ENCODE measurements at regions not wholly inside any gene's neighbourhood (a gene's known extent, or its start where the extent isn't known, plus 50 kb on each side); places are given as distances from the start of the nearest gene placed in this dataset.
"Not testable (repeated sequence)": the region's sequence is repeated elsewhere in the genome, so short reads cannot be mapped to it uniquely, and the experiment has no call there.

- no peaks in the 10 kb centered on the region for H3K36me3 ChIP-seq
- H3K9me3 ChIP-seq (ENCODE audit: severe bottlenecking) = no peaks in the 10 kb centered on the region
- DNase-seq = no peak
- H3K27ac ChIP-seq = no peak overlapping the region
- no peak for TF ChIP-seq CTCF (IDR thresholded peaks at IDR 0.05; ENCODE audit: low read depth, low read length)
- H3K27me3 ChIP-seq (ENCODE audit: insufficient read depth, low read depth, severe bottlenecking) = no peaks in the 10 kb centered on the region
- H3K4me3 ChIP-seq (ENCODE audit: low read depth, low read length) = no peak overlapping the region
Measured at GRCh38 chr4:149056615-149057014, 614.4 kb upstream of the NR3C2 start.

- TF ChIP-seq CTCF (IDR thresholded peaks at IDR 0.05; ENCODE audit: low read depth, low read length) = no peak
- H3K4me3 ChIP-seq (ENCODE audit: low read depth, low read length) = no peak overlapping the region
Measured at GRCh38 chr4:149055624-149056023, 613.4 kb upstream of the NR3C2 start.

GRCh38 chr4:149050840-149051239 is 608.6 kb upstream of the NR3C2 start:
- TF ChIP-seq CTCF (IDR thresholded peaks at IDR 0.05; ENCODE audit: low read depth, low read length) = no peak
- Histone ChIP-seq H3K36me3 (no peaks in the 10 kb centered on the region), H3K27ac (no peak overlapping the region), H3K4me3 (ENCODE audit: low read depth, low read length) (no peak overlapping the region), H3K27me3 (ENCODE audit: insufficient read depth, low read depth, severe bottlenecking) (no peaks in the 10 kb centered on the region), H3K9me3 (ENCODE audit: severe bottlenecking) (no peaks in the 10 kb centered on the region)
- no peak for DNase-seq

More at GRCh38 chr4:149055624-149056023, 613.4 kb upstream of the NR3C2 start:
- no peak overlapping the region for H3K27ac ChIP-seq
- H3K27me3 ChIP-seq (ENCODE audit: insufficient read depth, low read depth, severe bottlenecking) = no peaks in the 10 kb centered on the region
- no peak for DNase-seq
- H3K9me3 ChIP-seq (ENCODE audit: severe bottlenecking) = no peaks in the 10 kb centered on the region
- no peaks in the 10 kb centered on the region for H3K36me3 ChIP-seq

- no peak for DNase-seq
- no peaks in the 10 kb centered on the region for H3K27me3 ChIP-seq (ENCODE audit: insufficient read depth, low read depth, severe bottlenecking)
- H3K9me3 ChIP-seq (ENCODE audit: severe bottlenecking) = no peaks in the 10 kb centered on the region
- no peak overlapping the region for H3K4me3 ChIP-seq (ENCODE audit: low read depth, low read length)
- no peak overlapping the region for H3K27ac ChIP-seq
- TF ChIP-seq CTCF (IDR thresholded peaks at IDR 0.05; ENCODE audit: low read depth, low read length) = no peak
- no peaks in the 10 kb centered on the region for H3K36me3 ChIP-seq
Measured at GRCh38 chr4:149048451-149049143, 606.4 kb upstream of the NR3C2 start.

GRCh38 chr4:149047368-149047767 is 605.2 kb upstream of the NR3C2 start:
- Histone ChIP-seq H3K4me3 (ENCODE audit: low read depth, low read length) (no peak overlapping the region), H3K27ac (no peak overlapping the region), H3K36me3 (no peaks in the 10 kb centered on the region), H3K27me3 (ENCODE audit: insufficient read depth, low read depth, severe bottlenecking) (no peaks in the 10 kb centered on the region), H3K9me3 (ENCODE audit: severe bottlenecking) (no peaks in the 10 kb centered on the region)
- TF ChIP-seq CTCF (IDR thresholded peaks at IDR 0.05; ENCODE audit: low read depth, low read length) = no peak
- no peak for DNase-seq

- Histone ChIP-seq H3K4me3 (ENCODE audit: low read depth, low read length) (no peak overlapping the region), H3K27me3 (ENCODE audit: insufficient read depth, low read depth, severe bottlenecking) (no peaks in the 10 kb centered on the region), H3K27ac (no peak overlapping the region), H3K9me3 (ENCODE audit: severe bottlenecking) (peaks cover 3% of the 10 kb centered on the region), H3K36me3 (no peaks in the 10 kb centered on the region)
- TF ChIP-seq CTCF (IDR thresholded peaks at IDR 0.05; ENCODE audit: low read depth, low read length) = no peak
- no peak for DNase-seq
Measured at GRCh38 chr4:149045731-149046130, 603.5 kb upstream of the NR3C2 start.

GRCh38 chr4:149039786-149040185 is 597.6 kb upstream of the NR3C2 start:
- H3K4me3 ChIP-seq (ENCODE audit: low read depth, low read length); H3K27ac ChIP-seq; H3K27me3 ChIP-seq (ENCODE audit: insufficient read depth, low read depth, severe bottlenecking); H3K9me3 ChIP-seq (ENCODE audit: severe bottlenecking); DNase-seq; H3K36me3 ChIP-seq: not testable (repeated sequence)

All from WERI-Rb-1 (cell line).